ENCODE measurements at regions not wholly inside any gene's neighbourhood (a gene's known extent, or its start where the extent isn't known, plus 50 kb on each side); places are given as distances from the start of the nearest gene placed in this dataset.

GRCh38 chr17:79485991-79486390 lies 124.9 kb downstream of the RBFOX3 start:
- CTCF ChIA-PET, result no interaction called here
- POLR2A ChIA-PET, result no interaction called here
- DNase-seq (ENCODE audit: extremely low spot score), result no peak
- no peak for TF ChIP-seq ARNT (IDR thresholded peaks at IDR 0.05)
- no peak for TF ChIP-seq NFRKB (IDR thresholded peaks at IDR 0.05)
- no peak for TF ChIP-seq ZNF384 (IDR thresholded peaks at IDR 0.05)
- TF ChIP-seq BHLHE40 (IDR thresholded peaks at IDR 0.05; ENCODE audit: borderline replicate concordance), result no peak
- no peak for TF ChIP-seq PKNOX1 (IDR thresholded peaks at IDR 0.05)
- no peak for TF ChIP-seq TARDBP (IDR thresholded peaks at IDR 0.05)
- TF ChIP-seq FOXA1 (IDR thresholded peaks at IDR 0.05), result no peak
- no peak for TF ChIP-seq FOXK2 (IDR thresholded peaks at IDR 0.05)
- no peak for TF ChIP-seq FOXM1 (IDR thresholded peaks at IDR 0.05; ENCODE audit: borderline replicate concordance)
- no peak for TF ChIP-seq ELF4 (IDR thresholded peaks at IDR 0.05)
- TF ChIP-seq HDGF (IDR thresholded peaks at IDR 0.05; ENCODE audit: borderline replicate concordance), result no peak
- TF ChIP-seq SP1 (IDR thresholded peaks at IDR 0.05), result no peak
- TF ChIP-seq SUZ12 (IDR thresholded peaks at IDR 0.05), result no peak

- no peak for TF ChIP-seq LEF1 (IDR thresholded peaks at IDR 0.05; ENCODE audit: borderline replicate concordance)
- TF ChIP-seq TARDBP (IDR thresholded peaks at IDR 0.05), result no peak
- no peak for TF ChIP-seq SUZ12 (IDR thresholded peaks at IDR 0.05)
- TF ChIP-seq FOXM1 (IDR thresholded peaks at IDR 0.05; ENCODE audit: borderline replicate concordance), result no peak
- TF ChIP-seq L3MBTL2 (conservative IDR thresholded peaks at IDR 0.05), result no peak
- no peak for TF ChIP-seq SP1 (IDR thresholded peaks at IDR 0.05)
- no peak for TF ChIP-seq FOXA1 (IDR thresholded peaks at IDR 0.05)
- TF ChIP-seq NFRKB (IDR thresholded peaks at IDR 0.05), result no peak
- TF ChIP-seq ARNT (IDR thresholded peaks at IDR 0.05), result no peak
- TF ChIP-seq PKNOX1 (IDR thresholded peaks at IDR 0.05), result no peak
- TF ChIP-seq BHLHE40 (IDR thresholded peaks at IDR 0.05; ENCODE audit: borderline replicate concordance), result no peak
- no peak for TF ChIP-seq ELF4 (IDR thresholded peaks at IDR 0.05)
- no peak for TF ChIP-seq ZNF384 (IDR thresholded peaks at IDR 0.05)
- no peak for TF ChIP-seq HDGF (IDR thresholded peaks at IDR 0.05; ENCODE audit: borderline replicate concordance)
- ChIA-PET CTCF (no interaction called here), POLR2A (no interaction called here)
- DNase-seq (ENCODE audit: extremely low spot score), result no peak
These were observed 125.3 kb downstream of the RBFOX3 start for GRCh38 chr17:79485419-79485985.

- ChIA-PET CTCF (no interaction called here), POLR2A (no interaction called here)
- TF ChIP-seq HDGF (IDR thresholded peaks at IDR 0.05; ENCODE audit: borderline replicate concordance) (no peak), LEF1 (IDR thresholded peaks at IDR 0.05; ENCODE audit: borderline replicate concordance) (no peak), ZNF384 (IDR thresholded peaks at IDR 0.05) (no peak), FOXA1 (IDR thresholded peaks at IDR 0.05) (no peak), FOXK2 (IDR thresholded peaks at IDR 0.05) (no peak), TARDBP (IDR thresholded peaks at IDR 0.05) (no peak), L3MBTL2 (conservative IDR thresholded peaks at IDR 0.05) (no peak), SP1 (IDR thresholded peaks at IDR 0.05) (no peak), ARNT (IDR thresholded peaks at IDR 0.05) (no peak), CTBP1 (IDR thresholded peaks at IDR 0.05; ENCODE audit: borderline replicate concordance) (no peak), ELF4 (IDR thresholded peaks at IDR 0.05) (no peak), FOXM1 (IDR thresholded peaks at IDR 0.05; ENCODE audit: borderline replicate concordance) (no peak), BHLHE40 (IDR thresholded peaks at IDR 0.05; ENCODE audit: borderline replicate concordance) (no peak)
These were observed 126.0 kb downstream of the RBFOX3 start for GRCh38 chr17:79484600-79485418.

GRCh38 chr17:79483842-79484241 lies 127.0 kb downstream of the RBFOX3 start:
- no peak for DNase-seq (ENCODE audit: extremely low spot score)
- ChIA-PET POLR2A (no interaction called here), CTCF (no interaction called here)
- no peak for TF ChIP-seq NFRKB (IDR thresholded peaks at IDR 0.05)
- TF ChIP-seq BHLHE40 (IDR thresholded peaks at IDR 0.05; ENCODE audit: borderline replicate concordance), result no peak
- TF ChIP-seq HDGF (IDR thresholded peaks at IDR 0.05; ENCODE audit: borderline replicate concordance), result no peak
- no peak for TF ChIP-seq LEF1 (IDR thresholded peaks at IDR 0.05; ENCODE audit: borderline replicate concordance)
- TF ChIP-seq FOXK2 (IDR thresholded peaks at IDR 0.05), result no peak
- no peak for TF ChIP-seq CTBP1 (IDR thresholded peaks at IDR 0.05; ENCODE audit: borderline replicate concordance)
- no peak for TF ChIP-seq FOXM1 (IDR thresholded peaks at IDR 0.05; ENCODE audit: borderline replicate concordance)
- TF ChIP-seq FOXA1 (IDR thresholded peaks at IDR 0.05), result no peak
- no peak for TF ChIP-seq SUZ12 (IDR thresholded peaks at IDR 0.05)
- TF ChIP-seq L3MBTL2 (conservative IDR thresholded peaks at IDR 0.05), result no peak
- TF ChIP-seq ARNT (IDR thresholded peaks at IDR 0.05), result no peak
- no peak for TF ChIP-seq PKNOX1 (IDR thresholded peaks at IDR 0.05)

More at GRCh38 chr17:79484600-79485418, 126.0 kb downstream of the RBFOX3 start:
- DNase-seq (ENCODE audit: extremely low spot score), result no peak

- TF ChIP-seq NFRKB (IDR thresholded peaks at IDR 0.05) (no peak), CTBP1 (IDR thresholded peaks at IDR 0.05; ENCODE audit: borderline replicate concordance) (no peak), SUZ12 (IDR thresholded peaks at IDR 0.05) (no peak), ELF4 (IDR thresholded peaks at IDR 0.05) (no peak), SP1 (IDR thresholded peaks at IDR 0.05) (no peak), FOXM1 (IDR thresholded peaks at IDR 0.05; ENCODE audit: borderline replicate concordance) (no peak), ARNT (IDR thresholded peaks at IDR 0.05) (no peak), L3MBTL2 (conservative IDR thresholded peaks at IDR 0.05) (no peak), FOXK2 (IDR thresholded peaks at IDR 0.05) (no peak), LEF1 (IDR thresholded peaks at IDR 0.05; ENCODE audit: borderline replicate concordance) (no peak), ZNF384 (IDR thresholded peaks at IDR 0.05) (no peak), FOXA1 (IDR thresholded peaks at IDR 0.05) (no peak), TARDBP (IDR thresholded peaks at IDR 0.05) (no peak), PKNOX1 (IDR thresholded peaks at IDR 0.05) (no peak), HDGF (IDR thresholded peaks at IDR 0.05; ENCODE audit: borderline replicate concordance) (no peak), BHLHE40 (IDR thresholded peaks at IDR 0.05; ENCODE audit: borderline replicate concordance) (no peak)
- ChIA-PET POLR2A (no interaction called here), CTCF (no interaction called here)
- no peak for DNase-seq (ENCODE audit: extremely low spot score)
These were observed 127.9 kb downstream of the RBFOX3 start for GRCh38 chr17:79482727-79483521.
